Muscle of leg (tissue), 3 donors: ENCODE measurements at regions not wholly inside any gene's neighbourhood (a gene's known extent, or its start where the extent isn't known, plus 50 kb on each side); places are given as distances from the start of the nearest gene placed in this dataset.

Source experiments
- DNase-seq: peaks from one replicate; pipeline ENCODE4 v3.0.0; 2013
- H3K27ac ChIP-seq: one replicate; pipeline ENCODE4 v1.5.1; 2013; ENCODE audit warnings: mild to moderate bottlenecking, low read length, control low read depth
- H3K27me3 ChIP-seq: one replicate; pipeline ENCODE4 v1.6.1; 2013; ENCODE audit warnings: low read length; ENCODE audit not compliant: control insufficient read depth, insufficient read depth
- H3K36me3 ChIP-seq: one replicate; pipeline ENCODE4 v1.6.1; 2013; ENCODE audit warnings: low read length; ENCODE audit not compliant: control insufficient read depth, insufficient read depth
- H3K4me1 ChIP-seq: one replicate; pipeline ENCODE4 v1.6.1; 2013; ENCODE audit warnings: low read length; ENCODE audit not compliant: control insufficient read depth, insufficient read depth
- H3K4me3 ChIP-seq: one replicate; pipeline ENCODE4 v1.5.1; 2013; ENCODE audit warnings: low read length, control low read depth
- H3K9me3 ChIP-seq: replicated peaks from 2 replicates; pipeline ENCODE4 v1.6.1; 2013; ENCODE audit warnings: low read depth, low read length; ENCODE audit not compliant: control insufficient read depth
- WGBS: methylation state at CpG from one replicate; pipeline ENCODE4 v1.1.5; 2013; ENCODE audit warnings: missing lambda C conversion rate; ENCODE audit not compliant: insufficient coverage; 5-methylcytosine and 5-hydroxymethylcytosine counted together

DNA sequence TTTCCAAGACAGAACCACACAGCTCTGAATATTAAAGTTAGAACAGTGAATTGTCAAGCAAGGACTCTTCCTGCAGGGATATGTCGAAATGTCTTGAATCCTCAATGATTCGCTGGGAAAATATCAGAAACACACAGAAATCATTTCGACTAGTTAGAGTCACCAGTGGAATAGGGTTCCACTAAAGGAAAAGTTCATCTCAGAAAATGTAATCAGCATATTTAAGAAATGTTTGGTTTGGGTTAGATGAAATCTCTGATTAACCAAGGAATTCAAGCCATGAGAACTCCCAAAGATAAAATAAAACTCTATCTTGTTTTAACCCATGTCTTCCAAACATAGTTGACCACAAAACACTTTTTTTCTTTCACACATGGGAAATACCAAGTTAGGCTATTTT lies 621.0 kb upstream of the NRSN1 start:
- DNase-seq = no peak
- H3K4me3 ChIP-seq = no peak overlapping the region
- H3K27me3 ChIP-seq = no peaks in the 10 kb centered on the region
- H3K4me1 ChIP-seq = no peaks in the 10 kb centered on the region
- H3K36me3 ChIP-seq = no peaks in the 10 kb centered on the region
- H3K27ac ChIP-seq = no peak overlapping the region
- H3K9me3 ChIP-seq = no peaks in the 10 kb centered on the region
- whole genome bisulfite sequencing = no CpG with 5 or more reads among the region's 3 CpGs

DNA sequence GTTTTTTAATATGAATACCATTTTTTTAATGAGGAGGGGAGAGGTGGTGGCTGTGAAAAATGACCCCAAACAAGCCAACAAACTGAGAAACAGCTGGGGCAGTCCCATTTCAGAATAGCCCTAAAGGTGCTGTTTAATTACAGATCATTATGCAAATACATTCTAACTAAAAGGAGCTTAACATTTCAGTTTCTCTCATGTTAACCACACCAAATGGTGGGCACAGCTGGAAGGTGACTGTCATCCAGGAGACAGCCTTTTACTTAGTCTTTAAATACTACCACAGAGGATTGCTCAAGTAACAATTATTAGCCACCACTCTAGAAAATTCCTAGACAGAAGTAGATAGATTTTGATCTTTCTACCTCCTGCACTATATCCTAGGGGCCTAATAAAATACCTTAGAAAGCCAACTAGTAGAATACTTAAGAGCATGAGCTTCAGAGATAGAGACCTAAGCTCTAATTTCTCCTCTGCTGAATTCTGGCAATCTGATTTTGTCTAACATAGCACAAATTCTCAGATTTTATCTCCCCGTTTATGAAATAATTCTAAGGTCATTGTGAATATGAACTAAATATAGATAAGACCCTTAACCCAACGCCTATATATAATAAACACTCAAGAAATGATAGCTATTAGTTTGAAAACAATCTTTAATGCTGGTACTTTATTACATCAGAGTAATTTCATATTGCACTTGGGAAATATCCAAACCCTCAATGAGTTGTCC lies 615.1 kb upstream of the NRSN1 start:
- WGBS = no CpG with 5 or more reads among the region's 2 CpGs

DNA sequence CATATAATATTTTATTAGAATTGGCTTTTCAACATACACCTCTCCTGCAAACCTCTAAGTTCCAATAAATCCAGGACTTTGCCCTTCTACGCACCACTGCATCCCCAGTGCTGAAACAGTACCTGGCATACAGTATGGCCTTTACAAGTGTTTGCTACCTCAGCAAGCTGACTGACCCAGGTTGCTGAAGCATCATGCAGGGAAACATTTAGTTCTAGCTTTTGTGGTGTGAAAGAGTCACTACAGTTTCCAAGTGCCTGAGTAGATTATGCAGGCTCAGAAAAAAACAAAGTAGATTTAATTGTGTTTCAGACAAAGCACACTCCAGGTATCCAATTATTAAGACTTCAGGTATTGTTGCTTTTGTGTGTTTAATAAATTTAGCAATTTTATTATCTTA lies 614.2 kb upstream of the NRSN1 start:
- Histone ChIP-seq H3K36me3 (no peaks in the 10 kb centered on the region), H3K4me1 (no peaks in the 10 kb centered on the region), H3K4me3 (no peak overlapping the region), H3K27me3 (no peaks in the 10 kb centered on the region), H3K27ac (no peak overlapping the region), H3K9me3 (no peaks in the 10 kb centered on the region)
- 91% methylated on average over 1 of the region's 1 CpG for WGBS
- DNase-seq = no peak

More for the DNA sequence above, 615.1 kb upstream of the NRSN1 start:
- Histone ChIP-seq H3K9me3 (no peaks in the 10 kb centered on the region), H3K36me3 (no peaks in the 10 kb centered on the region), H3K4me3 (no peak overlapping the region), H3K4me1 (no peaks in the 10 kb centered on the region), H3K27me3 (no peaks in the 10 kb centered on the region), H3K27ac (no peak overlapping the region)
- DNase-seq = no peak

DNA sequence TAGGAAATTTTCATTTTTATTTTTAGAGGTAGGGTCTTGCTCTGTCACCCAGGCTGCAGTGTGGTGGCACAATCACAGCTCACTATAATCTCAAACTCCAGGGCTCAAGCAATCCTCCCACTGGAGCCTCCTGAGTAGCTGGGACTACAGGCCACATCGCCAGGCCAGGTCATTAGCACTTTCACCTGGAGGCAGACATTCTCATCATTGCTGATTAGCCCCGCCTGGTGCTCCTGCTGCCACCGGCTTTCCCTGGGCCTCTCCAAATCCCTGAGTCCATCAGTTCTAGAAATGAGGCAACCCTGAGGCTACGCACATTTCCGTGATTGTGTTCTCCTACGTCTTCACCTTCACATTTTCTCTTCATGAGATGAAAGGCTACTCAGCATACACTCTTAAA lies 607.7 kb upstream of the NRSN1 start:
- no peak overlapping the region for H3K4me3 ChIP-seq
- no peaks in the 10 kb centered on the region for H3K27me3 ChIP-seq
- 70% methylated on average over 3 of the region's 6 CpGs for WGBS
- no peak for DNase-seq
- no peaks in the 10 kb centered on the region for H3K9me3 ChIP-seq
- H3K27ac ChIP-seq = no peak overlapping the region
- no peaks in the 10 kb centered on the region for H3K36me3 ChIP-seq
- H3K4me1 ChIP-seq = no peaks in the 10 kb centered on the region

DNA sequence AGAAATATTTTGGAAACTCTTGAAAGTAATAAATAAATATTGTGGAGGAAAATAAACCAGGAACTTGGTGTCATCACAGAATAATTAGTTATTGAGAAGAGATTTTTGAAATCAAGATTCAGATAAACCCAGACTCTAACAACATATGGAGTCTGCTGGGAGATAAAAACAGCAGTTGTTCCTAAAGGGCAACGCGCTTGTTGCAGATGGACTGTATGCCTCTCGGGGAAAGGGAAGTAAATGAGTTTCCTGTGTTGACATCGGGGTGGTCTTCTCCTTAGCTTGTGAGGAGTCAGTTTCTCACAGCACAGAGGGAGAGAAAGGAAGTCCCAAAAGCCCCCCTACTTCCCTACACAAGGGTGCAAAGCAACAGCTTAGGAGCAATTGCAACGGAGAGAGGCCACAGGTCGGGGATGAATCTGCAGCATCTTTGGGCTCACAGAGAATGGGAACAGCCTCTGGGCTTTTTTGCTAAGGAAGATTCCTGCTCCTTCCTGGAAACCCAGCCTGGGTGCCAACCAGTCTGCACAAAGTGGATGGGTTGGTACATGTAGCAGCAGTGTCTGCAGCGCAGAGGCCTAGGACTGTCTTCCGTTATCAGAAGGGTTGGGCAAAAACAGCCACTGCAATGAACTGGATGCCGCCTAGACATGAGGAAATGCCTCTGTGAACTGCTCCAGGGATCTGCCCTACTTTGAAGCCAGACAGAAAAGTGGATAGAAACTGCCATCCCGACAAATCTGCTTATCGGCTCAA lies 603.0 kb upstream of the NRSN1 start:
- H3K9me3 ChIP-seq = no peaks in the 10 kb centered on the region
- H3K4me1 ChIP-seq = no peaks in the 10 kb centered on the region
- H3K27ac ChIP-seq = no peak overlapping the region
- peak; percentile 18 for DNase-seq
- no peak overlapping the region for H3K4me3 ChIP-seq
- H3K27me3 ChIP-seq = no peaks in the 10 kb centered on the region
- H3K36me3 ChIP-seq = no peaks in the 10 kb centered on the region
- 58% methylated on average over 4 of the region's 11 CpGs for whole genome bisulfite sequencing

DNA sequence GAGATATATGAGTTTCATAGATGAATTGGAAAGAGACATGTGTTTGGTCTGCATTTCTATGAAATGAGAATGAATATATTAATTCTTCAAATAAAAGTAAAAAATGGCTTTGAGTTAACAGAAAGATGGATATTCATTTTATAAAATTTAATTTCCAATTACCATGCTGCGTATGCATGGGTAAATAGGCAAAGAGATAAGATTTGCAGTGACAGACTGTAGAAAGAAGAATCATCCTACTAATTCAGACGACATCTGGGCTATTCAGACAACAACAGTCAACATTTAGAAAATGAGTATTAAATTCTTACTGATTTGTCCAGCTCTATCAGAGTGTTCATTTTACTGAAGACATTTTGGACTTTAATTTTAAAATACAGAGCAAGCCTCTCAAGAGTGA lies 602.2 kb upstream of the NRSN1 start:
- WGBS = no CpG with 5 or more reads among the region's 2 CpGs
- DNase-seq = no peak
- Histone ChIP-seq H3K4me3 (no peak overlapping the region), H3K4me1 (no peaks in the 10 kb centered on the region), H3K9me3 (no peaks in the 10 kb centered on the region), H3K27me3 (no peaks in the 10 kb centered on the region), H3K27ac (no peak overlapping the region), H3K36me3 (no peaks in the 10 kb centered on the region)

DNA sequence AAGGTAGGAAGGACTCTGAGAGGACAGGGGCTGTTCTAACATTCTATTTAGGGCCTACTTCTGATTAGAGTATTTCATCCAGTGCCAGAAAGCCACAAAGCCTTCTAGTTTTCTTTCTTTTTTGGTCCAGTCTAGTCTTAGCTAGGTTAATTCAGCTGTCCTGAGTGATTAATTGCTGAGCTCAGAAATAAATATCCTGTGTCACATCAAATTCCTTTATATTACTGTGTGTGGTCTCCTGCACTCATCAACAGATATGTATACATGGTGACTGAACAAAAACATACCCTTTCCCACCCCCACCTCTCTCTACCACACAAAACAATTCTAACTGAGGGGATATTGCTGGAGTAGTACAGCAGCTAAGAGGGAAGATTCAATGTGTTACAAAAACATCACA lies 601.5 kb upstream of the NRSN1 start:
- Histone ChIP-seq H3K27me3 (no peaks in the 10 kb centered on the region), H3K36me3 (no peaks in the 10 kb centered on the region), H3K9me3 (no peaks in the 10 kb centered on the region), H3K4me3 (no peak overlapping the region), H3K27ac (no peak overlapping the region), H3K4me1 (no peaks in the 10 kb centered on the region)
- no peak for DNase-seq

DNA sequence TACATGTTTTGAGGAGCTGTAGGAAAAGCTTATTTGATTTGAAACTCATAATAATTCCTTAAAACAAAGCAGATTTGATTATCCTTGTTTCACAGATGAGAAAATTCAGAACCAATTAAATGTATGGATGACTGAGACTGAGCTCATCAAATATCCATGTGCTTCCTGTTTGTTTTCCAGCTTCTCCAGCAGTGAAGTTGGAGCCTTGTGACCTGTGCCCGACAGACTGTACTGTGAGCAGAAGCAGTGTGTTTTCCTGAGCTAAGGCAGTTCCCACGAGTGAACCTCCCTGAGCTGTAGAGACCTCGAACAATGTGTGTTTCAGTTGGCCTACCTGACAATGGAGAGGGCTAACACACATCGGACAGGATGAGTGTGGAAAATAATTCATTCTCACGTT lies 599.5 kb upstream of the NRSN1 start:
- no peak for DNase-seq
- Histone ChIP-seq H3K27ac (no peak overlapping the region), H3K36me3 (no peaks in the 10 kb centered on the region), H3K27me3 (no peaks in the 10 kb centered on the region), H3K9me3 (no peaks in the 10 kb centered on the region), H3K4me3 (no peak overlapping the region), H3K4me1 (no peaks in the 10 kb centered on the region)
- WGBS = 57% methylated on average over 3 of the region's 5 CpGs

DNA sequence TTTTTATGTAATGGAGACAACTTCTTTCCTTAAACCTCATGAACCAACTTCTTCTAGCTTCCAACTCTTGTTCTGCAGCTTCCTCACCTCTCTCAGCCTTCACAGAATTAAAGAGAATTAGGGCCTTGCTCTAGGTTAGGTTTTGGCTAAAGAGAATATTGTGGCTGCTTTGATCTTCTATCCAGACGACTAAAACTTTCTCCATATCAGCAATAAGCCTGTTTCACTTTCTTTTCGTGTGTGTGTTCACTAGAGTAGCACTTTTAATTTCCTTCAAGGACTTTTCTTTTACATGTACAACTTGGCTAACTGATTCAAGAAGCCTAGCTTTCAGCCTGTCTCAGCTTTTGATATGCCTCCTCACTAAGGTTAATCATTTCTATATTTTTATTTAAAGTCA lies 596.1 kb upstream of the NRSN1 start:
- no peaks in the 10 kb centered on the region for H3K27me3 ChIP-seq
- no peaks in the 10 kb centered on the region for H3K36me3 ChIP-seq
- no CpG with 5 or more reads among the region's 2 CpGs for WGBS
- H3K4me1 ChIP-seq = no peaks in the 10 kb centered on the region
- H3K4me3 ChIP-seq = no peak overlapping the region
- no peak for DNase-seq
- no peaks in the 10 kb centered on the region for H3K9me3 ChIP-seq
- H3K27ac ChIP-seq = no peak overlapping the region

DNA sequence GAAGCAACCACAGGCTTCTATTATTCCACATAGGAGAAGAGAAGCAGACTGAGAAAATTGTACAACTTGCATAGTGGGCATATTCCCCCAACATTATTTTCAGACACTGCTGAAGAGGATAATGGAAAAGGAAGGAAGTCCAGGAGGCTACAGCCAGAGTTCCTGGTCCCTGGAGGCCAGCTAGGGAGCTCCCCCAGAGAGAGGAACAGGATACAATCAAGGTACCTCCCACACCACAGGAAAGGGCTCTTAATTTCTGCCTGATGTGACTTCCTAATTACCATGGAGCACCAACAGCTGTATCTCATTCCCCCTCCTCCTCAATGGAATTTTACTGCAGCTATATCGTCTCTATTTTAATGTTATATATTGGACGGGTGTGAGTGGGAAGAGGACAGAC lies 594.3 kb upstream of the NRSN1 start:
- no peak overlapping the region for H3K4me3 ChIP-seq
- H3K4me1 ChIP-seq = no peaks in the 10 kb centered on the region
- H3K36me3 ChIP-seq = no peaks in the 10 kb centered on the region
- no peaks in the 10 kb centered on the region for H3K9me3 ChIP-seq
- no peak overlapping the region for H3K27ac ChIP-seq
- WGBS = no CpG with 5 or more reads among the region's 2 CpGs
- H3K27me3 ChIP-seq = no peaks in the 10 kb centered on the region
- DNase-seq = no peak
